HCT116 (cell line): ENCODE measurements at regions not wholly inside any gene's neighbourhood (a gene's known extent, or its start where the extent isn't known, plus 50 kb on each side); places are given as distances from the start of the nearest gene placed in this dataset.

Experiments
- ATAC-seq: fragments of 200-7000 bp; cut with Tn5 transposase; 2 replicates; pipeline ENCODE4 v1.9.1; 2020; ENCODE audit warnings: mild to moderate bottlenecking, moderate library complexity
- BruUV-seq: library from RNA; stranded (reverse); fragments of 400-500 nt; replicated peaks from 2 replicates; lab custom pipeline; 2021; lab: Mats Ljungman, UMichigan
- CTCF ChIA-PET: fragments of 300-600 bp; sonication (Branson Sonifier 250); formaldehyde crosslinking; loops from one replicate; lab custom pipeline; 2021; ENCODE audit warnings: antibody characterized with exemption; lab: Charles Lee
- POLR2A ChIA-PET: fragments of 300-600, 350-600 bp; sonication (Branson Sonifier 250); formaldehyde crosslinking; loops from one replicate; lab custom pipeline; 2021; ENCODE audit warnings: antibody characterized with exemption; lab: Charles Lee
- RAD21 ChIA-PET, 2 experiments: fragments of 300-600 bp; sonication (Branson Sonifier 250); formaldehyde crosslinking; loops; one replicate each; lab custom pipeline; 2023; ENCODE audit warnings: low total read pairs in 2 of 2; ENCODE audit not compliant: uncharacterized antibody in 2 of 2, unreplicated experiment in 2 of 2, low non-redundant PET in 1 of 2; lab: Charles Lee
- DNase-seq: peaks from one replicate; pipeline ENCODE4 v3.0.0-alpha.2; 2010; ENCODE audit warnings: low read depth, low spot score
- H2AFZ ChIP-seq: fragments of 200-600 bp; shearing (Covaris generic), sonication (generic); 2 replicates; pipeline ENCODE4 v1.6.1; 2017; ENCODE audit warnings: low read depth, mixed run types, mixed read lengths, antibody characterized with exemption, low read length; ENCODE audit not compliant: poor library complexity, severe bottlenecking
- H3K27ac ChIP-seq: 2 replicates; pipeline ENCODE4 v1.5.1; 2012; ENCODE audit warnings: low read depth, low read length
- H3K27me3 ChIP-seq: fragments of 200-600 bp; sonication (generic); 2 replicates; pipeline ENCODE4 v1.6.1; 2016; ENCODE audit warnings: mixed run types, low read length, mixed read lengths; ENCODE audit not compliant: insufficient read depth
- H3K36me3 ChIP-seq, 2 experiments: fragments of 200-500 bp in 1 of 2; fragments of 200-600 bp in 1 of 2; sonication (Bioruptor generic) in 1 of 2; sonication (generic) in 1 of 2; 2 replicates each; pipeline versions ENCODE4 v1.5.1 to v1.6.1; 2014 to 2016; ENCODE audit warnings: low read length in 2 of 2, inconsistent platforms in 1 of 2, mixed read lengths in 1 of 2, mixed run types in 1 of 2; ENCODE audit not compliant: insufficient read depth in 2 of 2, control insufficient read depth in 1 of 2
- H3K4me1 ChIP-seq, 2 experiments: fragments of 200-600 bp in 1 of 2; sonication (generic) in 1 of 2; 2 replicates each; pipeline versions ENCODE4 v1.5.1 to v1.6.1; 2012 to 2017; ENCODE audit warnings: low read length in 2 of 2, inconsistent platforms in 1 of 2, mild to moderate bottlenecking in 1 of 2, mixed read lengths in 1 of 2, mixed run types in 1 of 2, moderate library complexity in 1 of 2; ENCODE audit not compliant: insufficient read depth in 2 of 2, control insufficient read depth in 1 of 2
- H3K4me2 ChIP-seq: fragments of 200-600 bp; sonication (generic); 2 replicates; pipeline ENCODE4 v1.6.1; 2017; ENCODE audit warnings: mixed run types, low read length, mixed read lengths
- H3K4me3 ChIP-seq, 2 experiments: fragments of 200-600 bp in 1 of 2; sonication (generic) in 1 of 2; replicated peaks in 1 of 2; 2 replicates each; pipeline ENCODE4 v1.5.1; 2011 to 2016; ENCODE audit warnings: low read length in 2 of 2, control low read depth in 1 of 2, low read depth in 1 of 2, mild to moderate bottlenecking in 1 of 2, mixed read lengths in 1 of 2, mixed run types in 1 of 2
- H3K79me2 ChIP-seq: fragments of 200-600 bp; sonication (generic); 2 replicates; pipeline ENCODE4 v1.6.1; 2017; ENCODE audit warnings: mild to moderate bottlenecking, mixed run types, low read length, moderate library complexity, mixed read lengths; ENCODE audit not compliant: insufficient read depth
- H3K9ac ChIP-seq: fragments of 200-600 bp; sonication (generic); 2 replicates; pipeline ENCODE4 v1.6.1; 2016; ENCODE audit warnings: low read length, mixed read lengths
- H3K9me2 ChIP-seq: fragments of 200-600 bp; sonication (generic), shearing (Covaris generic); 2 replicates; pipeline ENCODE4 v1.6.1; 2017; ENCODE audit warnings: mixed run types, mild to moderate bottlenecking, moderate library complexity; ENCODE audit not compliant: insufficient read depth
- H3K9me3 ChIP-seq, 2 experiments: fragments of 200-500 bp in 1 of 2; fragments of 200-600 bp in 1 of 2; sonication (Bioruptor generic) in 1 of 2; sonication (generic) in 1 of 2; 2 replicates each; pipeline ENCODE4 v1.6.1; 2014 to 2017; ENCODE audit warnings: low read length in 2 of 2, mixed read lengths in 2 of 2, inconsistent platforms in 1 of 2, low read depth in 1 of 2, mild to moderate bottlenecking in 1 of 2, mixed run types in 1 of 2, moderate library complexity in 1 of 2; ENCODE audit not compliant: control insufficient read depth in 1 of 2, insufficient read depth in 1 of 2
- H4K20me1 ChIP-seq: fragments of 200-600 bp; sonication (generic), shearing (Covaris generic); 2 replicates; pipeline ENCODE4 v1.6.1; 2017; ENCODE audit warnings: mixed run types, mild to moderate bottlenecking, moderate library complexity; ENCODE audit not compliant: insufficient read depth
- CEBPB ChIP-seq: IDR thresholded peaks from 2 replicates; pipeline ENCODE4 v1.6.1; 2012; ENCODE audit warnings: low read depth
- EGR1 ChIP-seq: IDR thresholded peaks from 2 replicates; pipeline ENCODE4 v1.6.1; 2012; ENCODE audit warnings: low read depth
- EZH2 ChIP-seq: fragments of 200-600 bp; sonication (generic); IDR thresholded peaks from 2 replicates; pipeline ENCODE4 v1.6.1; 2017; ENCODE audit warnings: antibody characterized with exemption, mixed run types
- EZH2phosphoT487 ChIP-seq: fragments of 200-600 bp; IDR thresholded peaks from 2 replicates; pipeline ENCODE4 v1.6.1; 2018; ENCODE audit warnings: antibody characterized with exemption, borderline replicate concordance
- FOSL1 ChIP-seq: IDR thresholded peaks from 2 replicates; pipeline ENCODE4 v1.6.1; 2012; ENCODE audit warnings: low read depth
- POLR2A ChIP-seq: IDR thresholded peaks from 2 replicates; pipeline ENCODE4 v1.7.0; 2011; ENCODE audit warnings: borderline replicate concordance; ENCODE audit not compliant: insufficient read depth, insufficient read length; ENCODE audit errors: extremely low read depth
- POLR2AphosphoS5 ChIP-seq: IDR thresholded peaks from 2 replicates; pipeline ENCODE4 v1.6.1; 2011; ENCODE audit warnings: mild to moderate bottlenecking, low read depth, low read length, moderate library complexity
- RAD21 ChIP-seq: IDR thresholded peaks from 2 replicates; pipeline ENCODE4 v1.6.1; 2012; ENCODE audit warnings: low read depth, mild to moderate bottlenecking
- SIN3A ChIP-seq: IDR thresholded peaks from 2 replicates; pipeline ENCODE4 v1.6.1; 2012; ENCODE audit warnings: low read depth
- SP1 ChIP-seq: IDR thresholded peaks from 2 replicates; pipeline ENCODE4 v1.6.1; 2012; ENCODE audit warnings: low read depth
- SRF ChIP-seq: IDR thresholded peaks from 2 replicates; pipeline ENCODE4 v1.6.1; 2012; ENCODE audit warnings: low read depth
- TCF7L2 ChIP-seq: IDR thresholded peaks from 2 replicates; pipeline ENCODE4 v1.7.0; 2011; ENCODE audit warnings: borderline replicate concordance, inconsistent platforms; ENCODE audit not compliant: insufficient read depth, insufficient read length; ENCODE audit errors: extremely low read depth
- YY1 ChIP-seq: IDR thresholded peaks from 2 replicates; pipeline ENCODE4 v1.6.1; 2011; ENCODE audit warnings: low read length, low read depth, moderate library complexity, mild to moderate bottlenecking; ENCODE audit not compliant: insufficient replicate concordance; ENCODE audit errors: extremely low read depth
- ZFX ChIP-seq: fragments of 450-650 bp; IDR thresholded peaks from 2 replicates; pipeline ENCODE4 v1.6.1; 2017
- ZNF274 ChIP-seq: fragments of 200-500 bp; sonication (Bioruptor generic); IDR thresholded peaks from 2 replicates; pipeline ENCODE4 v1.6.1; 2014; ENCODE audit warnings: mild to moderate bottlenecking, low read depth, low read length, inconsistent platforms
- intact Hi-C: fragments of 100-400 bp; cut with micrococcal nuclease; formaldehyde crosslinking; loops from 2 replicates; pipeline ENCODE4 v1.10.0; 2022
- TF ChIP-seq, protein P1 (sequence below): IDR thresholded peaks from 2 replicates; pipeline ENCODE4 v1.6.1; 2011; ENCODE audit warnings: mild to moderate bottlenecking, low read length, moderate library complexity; ENCODE audit not compliant: insufficient replicate concordance; ENCODE audit errors: extremely low read depth
- TF ChIP-seq, protein P2 (sequence below): IDR thresholded peaks from 2 replicates; pipeline ENCODE4 v1.6.1; 2012

DNA sequence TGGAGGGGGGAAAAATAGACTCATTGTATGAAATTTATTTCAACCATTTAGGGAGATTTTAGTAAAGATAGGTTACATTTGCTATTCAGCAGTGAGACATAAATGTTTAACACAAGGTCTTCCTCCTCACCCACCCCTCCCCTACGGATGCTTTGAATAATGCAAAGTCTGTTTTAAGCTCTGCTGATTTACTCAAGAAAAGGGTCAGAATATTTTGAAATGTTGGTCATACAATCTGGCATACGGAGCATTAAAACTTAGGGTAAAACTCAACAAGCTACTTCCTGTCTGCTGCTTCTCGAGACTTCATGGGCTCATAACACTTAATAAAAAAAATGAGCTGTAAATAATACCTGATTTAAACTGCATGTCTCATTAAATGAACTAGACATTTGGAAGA is 156.3 kb downstream of the WNT5A start (continued):
- TF ChIP-seq EZH2phosphoT487, result no peak
- no peak for TF ChIP-seq SIN3A
- TF ChIP-seq, all 23 proteins: peak for 0

DNA sequence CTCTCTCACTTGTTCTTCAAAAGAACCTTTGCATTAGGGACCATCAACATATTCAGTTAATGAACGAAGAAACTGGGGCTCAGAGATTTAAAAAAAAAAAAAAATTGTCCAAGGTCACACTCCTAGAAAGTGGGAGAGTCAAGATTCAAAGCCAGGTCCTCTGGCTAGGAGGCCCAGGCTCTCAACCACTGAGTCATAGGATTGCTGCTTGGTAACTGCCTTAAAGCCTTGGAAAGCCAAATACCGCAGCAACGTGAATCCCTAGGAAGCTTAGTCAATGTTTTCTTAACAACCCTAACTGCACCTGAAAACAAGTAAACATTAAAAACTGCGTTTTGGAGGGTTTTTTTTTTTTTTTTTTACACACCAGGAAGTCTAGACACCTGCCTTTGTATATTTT is 156.8 kb downstream of the WNT5A start:
- H3K4me1 ChIP-seq, result no peaks in the 10 kb centered on the region
- H2AFZ ChIP-seq, result no peak overlapping the region
- H3K4me3 ChIP-seq, result no peak overlapping the region
- no TSS peak for BruUV-seq
- no peak for TF ChIP-seq TCF7L2
- no peak for TF ChIP-seq ZFX
- TF ChIP-seq CEBPB, result no peak
- no peak for TF ChIP-seq SP1
- TF ChIP-seq POLR2A, result no peak
- TF ChIP-seq POLR2AphosphoS5, result no peak
- TF ChIP-seq SRF, result no peak
- intact Hi-C loops, result no loop called here
- ChIA-PET POLR2A (no interaction called here), CTCF (no interaction called here), RAD21 (no interaction called here)
- H3K36me3 ChIP-seq, result no peaks in the 10 kb centered on the region
- no peak for ATAC-seq
- no peaks in the 10 kb centered on the region for H3K9me2 ChIP-seq
- H3K9ac ChIP-seq, result no peak overlapping the region
- no peak overlapping the region for H3K27ac ChIP-seq
- no peak for DNase-seq
- H3K79me2 ChIP-seq, result no peaks in the 10 kb centered on the region
- H3K9me3 ChIP-seq, result peaks cover 8 to 11% of the 10 kb centered on the region in 2 experiments; a peak in 2 of 4 replicates
- H3K4me2 ChIP-seq, result no peak overlapping the region
- H4K20me1 ChIP-seq, result no peaks in the 10 kb centered on the region
- H3K27me3 ChIP-seq, result no peaks in the 10 kb centered on the region

DNA sequence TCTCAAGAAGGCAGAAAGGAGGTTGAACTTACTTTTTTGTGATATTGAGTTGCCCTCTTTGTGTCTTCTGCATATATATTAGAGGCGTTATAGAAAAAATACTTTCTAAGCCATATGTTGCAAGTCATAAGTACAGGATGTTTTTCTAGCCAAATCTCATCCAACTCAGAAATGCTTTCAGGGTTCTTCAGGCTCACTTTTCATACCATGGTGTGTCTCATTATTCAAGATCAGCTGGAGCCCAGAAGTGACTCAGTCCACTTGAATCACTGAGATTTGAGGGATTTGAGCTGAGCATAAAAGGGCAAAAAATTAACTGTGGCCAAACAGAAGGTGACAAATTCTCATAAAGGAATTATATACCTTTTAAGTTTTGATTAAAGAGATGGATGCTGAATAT is 157.3 kb downstream of the WNT5A start:
- POLR2A ChIA-PET, result no interaction called here
- H3K27me3 ChIP-seq, result no peaks in the 10 kb centered on the region
- no peaks in the 10 kb centered on the region for H3K4me1 ChIP-seq
- no peak for DNase-seq
- no peaks in the 10 kb centered on the region for H3K36me3 ChIP-seq
- no TSS peak for BruUV-seq
- H3K9ac ChIP-seq, result no peak overlapping the region
- no peak overlapping the region for H2AFZ ChIP-seq
- no peak overlapping the region for H3K4me2 ChIP-seq
- no peaks in the 10 kb centered on the region for H3K79me2 ChIP-seq
- no peak for ATAC-seq
- no peak overlapping the region for H3K27ac ChIP-seq
- H4K20me1 ChIP-seq, result no peaks in the 10 kb centered on the region
- H3K9me2 ChIP-seq, result no peaks in the 10 kb centered on the region
- RAD21 ChIA-PET, result no interaction called here
- CTCF ChIA-PET, result no interaction called here
- peaks cover 8% of the 10 kb centered on the region in 2 experiments; a peak in 2 of 4 replicates for H3K9me3 ChIP-seq
- TF ChIP-seq SIN3A, result no peak
- TF ChIP-seq EZH2, result no peak
- TF ChIP-seq ZNF274, result no peak
- TF ChIP-seq, protein P1, sequence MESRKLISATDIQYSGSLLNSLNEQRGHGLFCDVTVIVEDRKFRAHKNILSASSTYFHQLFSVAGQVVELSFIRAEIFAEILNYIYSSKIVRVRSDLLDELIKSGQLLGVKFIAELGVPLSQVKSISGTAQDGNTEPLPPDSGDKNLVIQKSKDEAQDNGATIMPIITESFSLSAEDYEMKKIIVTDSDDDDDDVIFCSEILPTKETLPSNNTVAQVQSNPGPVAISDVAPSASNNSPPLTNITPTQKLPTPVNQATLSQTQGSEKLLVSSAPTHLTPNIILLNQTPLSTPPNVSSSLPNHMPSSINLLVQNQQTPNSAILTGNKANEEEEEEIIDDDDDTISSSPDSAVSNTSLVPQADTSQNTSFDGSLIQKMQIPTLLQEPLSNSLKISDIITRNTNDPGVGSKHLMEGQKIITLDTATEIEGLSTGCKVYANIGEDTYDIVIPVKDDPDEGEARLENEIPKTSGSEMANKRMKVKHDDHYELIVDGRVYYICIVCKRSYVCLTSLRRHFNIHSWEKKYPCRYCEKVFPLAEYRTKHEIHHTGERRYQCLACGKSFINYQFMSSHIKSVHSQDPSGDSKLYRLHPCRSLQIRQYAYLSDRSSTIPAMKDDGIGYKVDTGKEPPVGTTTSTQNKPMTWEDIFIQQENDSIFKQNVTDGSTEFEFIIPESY, result no peak
- TF ChIP-seq ZFX, result no peak
- no peak for TF ChIP-seq RAD21
- TF ChIP-seq FOSL1, result no peak
- TF ChIP-seq POLR2A, result no peak
- no peak for TF ChIP-seq POLR2AphosphoS5
- TF ChIP-seq EGR1, result no peak
- TF ChIP-seq, protein P2, sequence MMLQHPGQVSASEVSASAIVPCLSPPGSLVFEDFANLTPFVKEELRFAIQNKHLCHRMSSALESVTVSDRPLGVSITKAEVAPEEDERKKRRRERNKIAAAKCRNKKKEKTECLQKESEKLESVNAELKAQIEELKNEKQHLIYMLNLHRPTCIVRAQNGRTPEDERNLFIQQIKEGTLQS, result no peak
- no peak for TF ChIP-seq YY1
- TF ChIP-seq, all 23 proteins: peak for 0
- intact Hi-C loops, result no loop called here
- no peak overlapping the region for H3K4me3 ChIP-seq
